ENCODE measurements at regions not wholly inside any gene's neighbourhood (a gene's known extent, or its start where the extent isn't known, plus 50 kb on each side); places are given as distances from the start of the nearest gene placed in this dataset.
"Not testable (repeated sequence)": the region's sequence is repeated elsewhere in the genome, so short reads cannot be mapped to it uniquely, and the experiment has no call there.

GRCh38 chr6:165768961-165769360 is 105.9 kb upstream of the PDE10A start:
- Histone ChIP-seq H3K4me1 (no peaks in the 10 kb centered on the region), H3K27me3 (no peaks in the 10 kb centered on the region), H3K36me3 (no peaks in the 10 kb centered on the region), H3K9ac (ENCODE audit: low read depth in 2 of 2, low read length in 2 of 2) (no peak overlapping the region), H3K9me3 (no peaks in the 10 kb centered on the region), H3K4me3 (no peak overlapping the region), H3K27ac (no peak overlapping the region)
- DNase-seq: no peak
- no peak for TF ChIP-seq CTCF (IDR thresholded peaks at IDR 0.05)
- intact Hi-C loops (cut with DNase I): no loop called here

- H3K27me3 ChIP-seq: no peaks in the 10 kb centered on the region
- DNase-seq: no peak
- no peak overlapping the region for H3K27ac ChIP-seq
- no peak for TF ChIP-seq CTCF (IDR thresholded peaks at IDR 0.05)
- H3K36me3 ChIP-seq: no peaks in the 10 kb centered on the region
- H3K4me1 ChIP-seq: no peaks in the 10 kb centered on the region
- no peak overlapping the region for H3K4me3 ChIP-seq
- H3K9me3 ChIP-seq: no peaks in the 10 kb centered on the region
- H3K9ac ChIP-seq (ENCODE audit: low read depth in 2 of 2, low read length in 2 of 2): no peak overlapping the region
- intact Hi-C loops (cut with DNase I): no loop called here
Observed at GRCh38 chr6:165767228-165767627, 104.2 kb upstream of the PDE10A start.

- intact Hi-C loops (cut with DNase I): no loop called here
- no peaks in the 10 kb centered on the region for H3K27me3 ChIP-seq
- H3K27ac ChIP-seq: no peak overlapping the region
Observed at GRCh38 chr6:165766457-165766856, 103.4 kb upstream of the PDE10A start.

GRCh38 chr6:165766026-165766425 is 103.0 kb upstream of the PDE10A start:
- H3K36me3 ChIP-seq: no peaks in the 10 kb centered on the region
- intact Hi-C loops (cut with DNase I): no loop called here
- no peak overlapping the region for H3K27ac ChIP-seq
- no peak for TF ChIP-seq CTCF (IDR thresholded peaks at IDR 0.05)
- H3K9ac ChIP-seq (ENCODE audit: low read depth in 2 of 2, low read length in 2 of 2): no peak overlapping the region
- H3K27me3 ChIP-seq: no peaks in the 10 kb centered on the region
- H3K4me1 ChIP-seq: no peaks in the 10 kb centered on the region
- H3K9me3 ChIP-seq: no peaks in the 10 kb centered on the region
- no peak overlapping the region for H3K4me3 ChIP-seq
- no peak for DNase-seq

More at GRCh38 chr6:165766457-165766856, 103.4 kb upstream of the PDE10A start:
- DNase-seq: no peak
- H3K36me3 ChIP-seq: no peaks in the 10 kb centered on the region
- TF ChIP-seq CTCF (IDR thresholded peaks at IDR 0.05): no peak
- H3K9ac ChIP-seq (ENCODE audit: low read depth in 2 of 2, low read length in 2 of 2): no peak overlapping the region
- H3K9me3 ChIP-seq: no peaks in the 10 kb centered on the region
- no peaks in the 10 kb centered on the region for H3K4me1 ChIP-seq
- no peak overlapping the region for H3K4me3 ChIP-seq

GRCh38 chr6:165765256-165765655 is 102.2 kb upstream of the PDE10A start:
- H3K4me1 ChIP-seq; H3K27me3 ChIP-seq; intact Hi-C loops (cut with DNase I); DNase-seq; H3K27ac ChIP-seq; H3K9me3 ChIP-seq; H3K4me3 ChIP-seq; H3K36me3 ChIP-seq; H3K9ac ChIP-seq (ENCODE audit: low read depth in 2 of 2, low read length in 2 of 2): not testable (repeated sequence)

GRCh38 chr6:165762876-165763275 is 99.8 kb upstream of the PDE10A start:
- no peak for DNase-seq
- TF ChIP-seq CTCF (IDR thresholded peaks at IDR 0.05): no peak
- Histone ChIP-seq H3K27ac (no peak overlapping the region), H3K9me3 (no peaks in the 10 kb centered on the region), H3K4me3 (no peak overlapping the region), H3K27me3 (no peaks in the 10 kb centered on the region), H3K4me1 (no peaks in the 10 kb centered on the region), H3K36me3 (no peaks in the 10 kb centered on the region), H3K9ac (ENCODE audit: low read depth in 2 of 2, low read length in 2 of 2) (no peak overlapping the region)
- intact Hi-C loops (cut with DNase I): no loop called here

Data from colonic mucosa (tissue), 4 donors.